H1 (cell line): ENCODE measurements at regions not wholly inside any gene's neighbourhood (a gene's known extent, or its start where the extent isn't known, plus 50 kb on each side); places are given as distances from the start of the nearest gene placed in this dataset.

Experiments
- CEBPB ChIP-seq: IDR thresholded peaks from 2 replicates; pipeline ENCODE4 v1.6.1; 2012; ENCODE audit warnings: low read depth, low read length
- TF ChIP-seq, protein P1 (sequence below): IDR thresholded peaks from 2 replicates; pipeline ENCODE4 v1.6.1; 2012; ENCODE audit warnings: inconsistent platforms

GRCh38 chr1:48093147-48093546, 96.0 kb upstream of the TRABD2B start (continued):
- TF ChIP-seq, protein P1, sequence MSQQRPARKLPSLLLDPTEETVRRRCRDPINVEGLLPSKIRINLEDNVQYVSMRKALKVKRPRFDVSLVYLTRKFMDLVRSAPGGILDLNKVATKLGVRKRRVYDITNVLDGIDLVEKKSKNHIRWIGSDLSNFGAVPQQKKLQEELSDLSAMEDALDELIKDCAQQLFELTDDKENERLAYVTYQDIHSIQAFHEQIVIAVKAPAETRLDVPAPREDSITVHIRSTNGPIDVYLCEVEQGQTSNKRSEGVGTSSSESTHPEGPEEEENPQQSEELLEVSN, result no peak
- no peak for TF ChIP-seq CEBPB
